Heart right ventricle (tissue), 16 donors: ENCODE measurements at regions not wholly inside any gene's neighbourhood (a gene's known extent, or its start where the extent isn't known, plus 50 kb on each side); places are given as distances from the start of the nearest gene placed in this dataset.
"Not testable (repeated sequence)": the region's sequence is repeated elsewhere in the genome, so short reads cannot be mapped to it uniquely, and the experiment has no call there.

Experiments used
- ATAC-seq, 8 donors: fragments of 200-7000 bp; cut with Tn5 transposase; one replicate each; pipeline ENCODE4 v1.9.1; 2020; ENCODE audit warnings: mild to moderate bottlenecking in 8 of 8, moderate library complexity in 8 of 8, moderate number of reproducible peaks in 1 of 8
- DNase-seq, 2 donors: peaks; one replicate each; pipeline ENCODE4 v3.0.0-alpha.2; 2020
- H3K27ac ChIP-seq, 10 donors: fragments of 200-600 bp; sonication (generic) in 2 of 10; one replicate each; pipeline versions ENCODE4 v1.5.0 to v1.8.0; 2020 to 2022; ENCODE audit warnings: mild to moderate bottlenecking in 3 of 10
- H3K27me3 ChIP-seq, 7 donors: fragments of 200-600 bp; one replicate each; pipeline ENCODE4 v1.8.0; 2021 to 2022; ENCODE audit warnings: mild to moderate bottlenecking in 2 of 7
- H3K36me3 ChIP-seq, 9 donors: fragments of 200-600 bp; sonication (generic) in 1 of 9; one replicate each; pipeline versions ENCODE4 v1.5.0 to v1.8.0; 2020 to 2022; ENCODE audit warnings: mild to moderate bottlenecking in 2 of 9
- H3K4me1 ChIP-seq, 9 donors: fragments of 200-600 bp; sonication (generic) in 1 of 9; one replicate each; pipeline versions ENCODE4 v1.5.0 to v1.8.0; 2020 to 2022; ENCODE audit warnings: mild to moderate bottlenecking in 4 of 9
- H3K4me3 ChIP-seq, 10 donors: fragments of 200-600 bp; sonication (generic) in 2 of 10; one replicate each; pipeline versions ENCODE4 v1.5.0 to v1.8.0; 2020 to 2022; ENCODE audit warnings: mild to moderate bottlenecking in 7 of 10, moderate library complexity in 2 of 10
- H3K9me3 ChIP-seq, 11 donors: fragments of 200-600 bp in 10 of 11; sonication (generic) in 2 of 11; one replicate each; pipeline versions ENCODE4 v1.5.0 to v1.8.0; 2013 to 2022; ENCODE audit warnings: mild to moderate bottlenecking in 2 of 11, control low read depth in 1 of 11, moderate library complexity in 1 of 11
- WGBS, 2 donors: extraction: QIAGEN DNeasy Blood & Tissue Kit; methylation state at CpG; one replicate each; pipeline ENCODE4 v1.1.7; 2013; ENCODE audit warnings: inconsistent platforms in 1 of 2; 5-methylcytosine and 5-hydroxymethylcytosine counted together
- intact Hi-C, 10 donors: fragments of 100-400 bp; cut with DNase I; formaldehyde crosslinking; loops; one replicate each; pipeline versions ENCODE4 v1.11.1 to v1.14.2; 2022
- TF ChIP-seq, protein P1 (sequence below), 9 donors: fragments of 200-600 bp; sonication (generic) in 2 of 9; IDR thresholded peaks; one replicate each; pipeline versions ENCODE4 v1.5.0 to v1.8.0; 2021 to 2022; ENCODE audit warnings: antibody characterized with exemption in 9 of 9, mild to moderate bottlenecking in 5 of 9, moderate library complexity in 1 of 9
- donor health status: Arrhythmogenic right ventricular cardiomyopathy.
- donor health status: ischemic (EF 13 %, LVEDD 7.1; RV severe dilation, severe dysfunction).
- donor health status: healthy with polysubstance abuse.
- donor health status: DM: no; HTN: yes; CAD: no.
- donor health status: DM: no; HTN: no; CAD: no.
- donor health status: ischemic (EF 25% LVEDD 6.9; RV normal size, moderate dysfunction).
- donor health status: ischemic (EF 25% LVEDD 5.7; RV mildly dilated, moderate dysfunction).
- donor health status: healthy.
- donor health status: DM: yes; HTN: yes; CAD: no.
- donor health status: Ischemic cardiomyopathy.
- donor health status: ischemic (EF 35%, LVEDD 5.7; RV mildly dilated, moderate dysfunction).
- donor health status: nonischemic (EF 11% LVEDD 7.7; RV severe dilation, severe dysfunction).
- donor health status: DM: yes; HTN: yes; CAD: no.
- donor health status: PGD.
- donor health status: ischemic (EF 29% LVEDD 5.4; RV normal size, mild dysfunction).
- donor health status: nonischemic (EF 23%, LVEDD 6.1; RV moderate dilation, normal function).

GRCh38 chr6:73984571-73985210 is 288.7 kb downstream of the CD109 start:
- WGBS, 2 donors = 58 to 72% methylated on average over 2 of the region's 2 CpGs
- no peaks in the 10 kb centered on the region for H3K4me1 ChIP-seq
- no peaks in the 10 kb centered on the region for H3K27me3 ChIP-seq
- H3K36me3 ChIP-seq = no peaks in the 10 kb centered on the region
- no peak overlapping the region for H3K4me3 ChIP-seq
- DNase-seq = no peak
- TF ChIP-seq, protein P1, sequence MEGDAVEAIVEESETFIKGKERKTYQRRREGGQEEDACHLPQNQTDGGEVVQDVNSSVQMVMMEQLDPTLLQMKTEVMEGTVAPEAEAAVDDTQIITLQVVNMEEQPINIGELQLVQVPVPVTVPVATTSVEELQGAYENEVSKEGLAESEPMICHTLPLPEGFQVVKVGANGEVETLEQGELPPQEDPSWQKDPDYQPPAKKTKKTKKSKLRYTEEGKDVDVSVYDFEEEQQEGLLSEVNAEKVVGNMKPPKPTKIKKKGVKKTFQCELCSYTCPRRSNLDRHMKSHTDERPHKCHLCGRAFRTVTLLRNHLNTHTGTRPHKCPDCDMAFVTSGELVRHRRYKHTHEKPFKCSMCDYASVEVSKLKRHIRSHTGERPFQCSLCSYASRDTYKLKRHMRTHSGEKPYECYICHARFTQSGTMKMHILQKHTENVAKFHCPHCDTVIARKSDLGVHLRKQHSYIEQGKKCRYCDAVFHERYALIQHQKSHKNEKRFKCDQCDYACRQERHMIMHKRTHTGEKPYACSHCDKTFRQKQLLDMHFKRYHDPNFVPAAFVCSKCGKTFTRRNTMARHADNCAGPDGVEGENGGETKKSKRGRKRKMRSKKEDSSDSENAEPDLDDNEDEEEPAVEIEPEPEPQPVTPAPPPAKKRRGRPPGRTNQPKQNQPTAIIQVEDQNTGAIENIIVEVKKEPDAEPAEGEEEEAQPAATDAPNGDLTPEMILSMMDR (IDR thresholded peaks at IDR 0.05) = no peak
- ATAC-seq = no peak
- H3K9me3 ChIP-seq = peaks cover 0 to 21% (median 0%) of the 10 kb centered on the region in 11 donors
- intact Hi-C loops = no loop called here
- H3K27ac ChIP-seq = no peak overlapping the region

GRCh38 chr6:73983367-73983766 is 287.4 kb downstream of the CD109 start:
- Histone ChIP-seq H3K9me3 (peaks cover 0 to 21% (median 0%) of the 10 kb centered on the region in 11 donors), H3K27ac (no peak overlapping the region), H3K4me3 (no peak overlapping the region), H3K27me3 (no peaks in the 10 kb centered on the region), H3K36me3 (no peaks in the 10 kb centered on the region), H3K4me1 (no peaks in the 10 kb centered on the region)
- WGBS, 2 donors = 79 to 87% methylated on average over 2 of the region's 2 CpGs
- DNase-seq (no peak), ATAC-seq (no peak)
- intact Hi-C loops = no loop called here
- TF ChIP-seq, protein P1 (IDR thresholded peaks at IDR 0.05) = no peak

DNA sequence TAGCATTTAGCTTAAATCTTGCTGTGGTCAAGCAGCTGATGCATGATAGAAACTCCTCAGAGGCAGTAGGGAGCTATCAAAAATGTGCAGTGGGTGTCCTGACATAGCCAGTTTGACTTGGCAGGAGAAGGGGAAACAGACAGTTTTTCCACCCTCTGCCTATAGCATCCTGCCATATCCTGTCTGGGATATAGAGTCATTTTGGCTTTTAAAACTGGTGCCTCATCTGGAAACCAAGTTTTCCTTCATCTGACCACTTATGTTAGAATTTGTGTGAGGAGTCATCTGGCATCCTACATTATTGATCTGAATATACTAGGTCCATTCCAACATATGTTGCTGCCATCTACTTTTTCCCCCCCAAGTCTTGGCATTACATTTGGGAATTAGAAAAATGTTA is 284.1 kb downstream of the CD109 start:
- DNase-seq (no peak), ATAC-seq (no peak)
- Histone ChIP-seq H3K36me3 (no peaks in the 10 kb centered on the region), H3K4me3 (no peak overlapping the region), H3K9me3 (peaks cover 0 to 33% (median 6%) of the 10 kb centered on the region in 11 donors), H3K4me1 (no peaks in the 10 kb centered on the region), H3K27ac (no peak overlapping the region), H3K27me3 (no peaks in the 10 kb centered on the region)
- TF ChIP-seq, protein P1 (IDR thresholded peaks at IDR 0.05) = no peak
- intact Hi-C loops = no loop called here

- peaks cover 0 to 33% (median 6%) of the 10 kb centered on the region in 11 donors for H3K9me3 ChIP-seq
- H3K27me3 ChIP-seq = no peaks in the 10 kb centered on the region
- peak overlapping the region in 1 of 10 donors; percentile 22 for H3K27ac ChIP-seq
- no peak overlapping the region for H3K4me3 ChIP-seq
- H3K4me1 ChIP-seq = no peaks in the 10 kb centered on the region
- TF ChIP-seq, protein P1 (IDR thresholded peaks at IDR 0.05) = no peak
- intact Hi-C loops = loop anchor here in 1 of 10 donors (10.0 kb wide), 1 partner anchor 1226 kb away; the partner anchor contains the start of gene COL12A1
- H3K36me3 ChIP-seq = no peaks in the 10 kb centered on the region
- DNase-seq (no peak), ATAC-seq (peak in 1 of 8 donors; percentile 17)
- 34 to 47% methylated on average over 2 of the region's 2 CpGs for WGBS, 2 donors
Measured at GRCh38 chr6:73978330-73978729, 282.3 kb downstream of the CD109 start.

DNA sequence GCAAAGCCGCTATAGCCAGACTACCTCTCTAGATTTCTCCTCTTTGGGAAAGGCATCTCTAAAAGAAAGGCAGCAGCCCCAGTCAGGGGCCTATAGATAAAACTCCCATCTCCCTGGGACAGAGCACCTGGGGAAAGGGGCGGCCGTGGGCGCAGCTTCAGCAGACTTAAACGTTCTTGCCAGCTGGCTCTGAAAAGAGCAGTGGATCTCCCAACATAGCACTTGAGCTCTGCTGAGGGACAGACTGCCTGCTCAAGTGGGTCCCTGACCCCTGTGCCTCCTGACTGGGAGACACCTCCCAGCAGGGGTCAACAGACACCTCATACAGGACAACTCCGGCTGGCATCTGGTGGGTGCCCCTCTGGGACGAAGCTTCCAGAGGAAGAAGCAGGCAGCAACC is 276.5 kb downstream of the CD109 start:
- H3K9me3 ChIP-seq = peaks cover 0 to 13% (median 0%) of the 10 kb centered on the region in 11 donors
- WGBS, 2 donors = 87 to 95% methylated on average over 7 of the region's 7 CpGs
- not testable (repeated sequence) for H3K27me3 ChIP-seq, DNase-seq, H3K4me3 ChIP-seq, ATAC-seq, H3K27ac ChIP-seq, H3K36me3 ChIP-seq
- intact Hi-C loops = loop anchor here in 4 of 10 donors (5.0 to 10.0 kb wide), 2 partner anchors 1232 to 1235 kb away; partner anchors contain the start of gene COL12A1 (in 4 of the 4)
- peaks cover 0 to 12% (median 0%) of the 10 kb centered on the region in 9 donors for H3K4me1 ChIP-seq
